C4-2B (cell line): ENCODE measurements at regions not wholly inside any gene's neighbourhood (a gene's known extent, or its start where the extent isn't known, plus 50 kb on each side); places are given as distances from the start of the nearest gene placed in this dataset.

Experiments used
- H3K27ac ChIP-seq: fragments of 450-650 bp; 2 replicates; pipeline ENCODE4 v1.5.1; 2017
- CTCF ChIP-seq: fragments of 450-650 bp; conservative IDR thresholded peaks from 2 replicates; pipeline ENCODE4 v1.5.1; 2017; ENCODE audit warnings: mild to moderate bottlenecking
- ZFX ChIP-seq: fragments of 450-650 bp; IDR thresholded peaks from 2 replicates; pipeline ENCODE4 v1.6.1; 2017

DNA sequence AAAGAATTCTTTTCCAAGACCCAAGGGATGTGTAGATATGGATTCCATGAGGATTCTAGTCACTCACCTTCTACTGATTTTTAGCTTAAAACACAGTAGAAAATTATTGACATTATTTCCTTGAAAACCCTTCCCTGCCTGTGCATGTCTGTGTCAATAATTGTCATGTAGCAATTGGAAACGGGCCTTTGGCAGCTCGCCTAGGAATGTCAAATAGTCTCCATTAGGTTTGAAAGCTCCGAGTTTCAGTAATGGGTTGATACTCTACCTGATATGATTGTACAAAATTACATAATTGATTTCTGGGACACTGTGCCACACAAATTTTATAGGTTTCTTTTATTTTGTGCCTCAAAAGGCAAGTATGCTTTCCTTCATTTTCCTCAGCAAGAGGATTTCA is 515.2 kb upstream of the ARID1B start:
- TF ChIP-seq CTCF = no peak
- TF ChIP-seq ZFX = no peak
- no peak overlapping the region for H3K27ac ChIP-seq

- TF ChIP-seq ZFX (no peak), CTCF (no peak)
- no peak overlapping the region for H3K27ac ChIP-seq
Measured at GRCh38 chr6:156260815-156261214, 516.4 kb upstream of the ARID1B start.

- no peak overlapping the region for H3K27ac ChIP-seq
- TF ChIP-seq CTCF (no peak), ZFX (no peak)
Measured at GRCh38 chr6:156258981-156259380, 518.2 kb upstream of the ARID1B start.

DNA sequence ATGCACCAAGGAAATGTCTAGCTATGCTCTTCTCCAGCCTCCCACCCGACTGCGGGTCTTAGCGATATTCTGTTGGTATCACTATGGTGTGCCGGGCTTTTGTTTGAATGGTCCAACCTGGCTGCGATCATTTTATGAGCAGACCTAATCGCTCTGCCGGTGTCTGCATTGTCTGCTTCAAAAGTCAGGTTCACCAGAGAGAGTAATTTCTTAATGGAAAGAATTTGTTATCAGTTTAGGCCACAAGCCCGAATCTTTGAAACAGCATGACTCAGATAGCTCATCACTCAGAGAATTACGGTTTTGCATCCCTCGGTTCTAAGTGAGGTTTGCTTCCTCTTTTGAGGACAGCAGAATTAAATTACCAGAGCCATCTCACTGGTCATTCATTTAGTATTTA is 521.0 kb upstream of the ARID1B start:
- no peak overlapping the region for H3K27ac ChIP-seq
- TF ChIP-seq CTCF (no peak), ZFX (no peak)

DNA sequence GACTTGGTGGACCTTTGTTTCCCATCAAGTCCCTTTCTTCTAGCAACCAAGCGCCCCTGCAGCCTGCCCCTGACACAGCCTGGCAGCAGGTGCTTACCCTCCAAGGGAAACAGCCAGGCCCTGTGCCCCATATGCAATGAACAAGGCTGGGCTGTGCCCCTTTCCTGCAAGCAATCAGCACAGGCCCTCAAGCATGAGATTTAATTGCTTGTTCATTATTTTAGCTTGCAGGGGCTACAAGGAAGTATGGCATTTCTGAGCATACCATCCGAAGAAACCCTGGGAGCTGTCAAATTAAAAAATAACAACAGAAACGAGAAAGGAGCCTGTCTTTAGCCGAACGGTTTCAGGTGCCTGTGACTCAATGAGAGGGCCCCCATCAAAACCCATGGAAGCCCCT is 522.9 kb upstream of the ARID1B start:
- no peak overlapping the region for H3K27ac ChIP-seq
- TF ChIP-seq CTCF = no peak
- no peak for TF ChIP-seq ZFX

- no peak overlapping the region for H3K27ac ChIP-seq
- TF ChIP-seq CTCF = no peak
- no peak for TF ChIP-seq ZFX
Measured at GRCh38 chr6:156250593-156250992, 526.6 kb upstream of the ARID1B start.

- H3K27ac ChIP-seq = no peak overlapping the region
- TF ChIP-seq ZFX = no peak
- TF ChIP-seq CTCF = no peak
Measured at GRCh38 chr6:156242206-156242605, 535.0 kb upstream of the ARID1B start.
